NCI-H2171 (cell line): ENCODE measurements at regions not wholly inside any gene's neighbourhood (a gene's known extent, or its start where the extent isn't known, plus 50 kb on each side); places are given as distances from the start of the nearest gene placed in this dataset.

Experiments used
- DNase-seq: peaks from one replicate; lab custom pipeline; 2025; lab: John Stamatoyannopoulos, UW

GRCh38 chr5:176176231-176176630, 62.0 kb upstream of the SIMC1 start:
- no peak for DNase-seq

- DNase-seq = no peak
Measured at GRCh38 chr5:176178789-176179188, 59.4 kb upstream of the SIMC1 start.

GRCh38 chr5:176180339-176180738, 57.9 kb upstream of the SIMC1 start:
- no peak for DNase-seq

- DNase-seq = no peak
Measured at GRCh38 chr5:176180781-176181180, 57.4 kb upstream of the SIMC1 start.

- no peak for DNase-seq
Measured at GRCh38 chr5:176181271-176181855, 56.9 kb upstream of the SIMC1 start.

GRCh38 chr5:176183321-176184074, 54.7 kb upstream of the SIMC1 start:
- DNase-seq = peak; percentile 52

- no peak for DNase-seq
Measured at GRCh38 chr5:176184608-176185132, 53.6 kb upstream of the SIMC1 start.

GRCh38 chr5:176185133-176185733, 53.0 kb upstream of the SIMC1 start:
- no peak for DNase-seq

- DNase-seq = no peak
Measured at GRCh38 chr5:176186107-176186506, 52.1 kb upstream of the SIMC1 start.

GRCh38 chr5:176187276-176188062, 50.8 kb upstream of the SIMC1 start:
- DNase-seq = no peak

- no peak for DNase-seq
Measured at GRCh38 chr5:176188085-176188484, 50.1 kb upstream of the SIMC1 start.
